ENCODE measurements at regions not wholly inside any gene's neighbourhood (a gene's known extent, or its start where the extent isn't known, plus 50 kb on each side); places are given as distances from the start of the nearest gene placed in this dataset.
"Not testable (repeated sequence)": the region's sequence is repeated elsewhere in the genome, so short reads cannot be mapped to it uniquely, and the experiment has no call there.

GRCh38 chr6:95865857-95866256, 149.9 kb upstream of the FUT9 start:
- TF ChIP-seq CTCF (IDR thresholded peaks at IDR 0.05; ENCODE audit: insufficient read depth, low read length, poor library complexity, severe bottlenecking), result no peak
- Histone ChIP-seq H3K4me3 (ENCODE audit: low read depth, low read length) (no peak overlapping the region), H3K27me3 (ENCODE audit: control insufficient read depth, insufficient read depth, low read length) (no peaks in the 10 kb centered on the region), H3K36me3 (ENCODE audit: control insufficient read depth, insufficient read depth, low read length) (no peaks in the 10 kb centered on the region)
- DNase-seq (ENCODE audit: low read depth), result no peak

- H3K4me3 ChIP-seq (ENCODE audit: low read depth, low read length), result no peak overlapping the region
- no peak for DNase-seq (ENCODE audit: low read depth)
- TF ChIP-seq CTCF (IDR thresholded peaks at IDR 0.05; ENCODE audit: insufficient read depth, low read length, poor library complexity, severe bottlenecking), result peak; percentile 52
- H3K27me3 ChIP-seq (ENCODE audit: control insufficient read depth, insufficient read depth, low read length), result no peaks in the 10 kb centered on the region
- no peaks in the 10 kb centered on the region for H3K36me3 ChIP-seq (ENCODE audit: control insufficient read depth, insufficient read depth, low read length)
Measured at GRCh38 chr6:95866732-95867131, 149.0 kb upstream of the FUT9 start.

- no peak for DNase-seq (ENCODE audit: low read depth)
- no peak overlapping the region for H3K4me3 ChIP-seq (ENCODE audit: low read depth, low read length)
- no peak for TF ChIP-seq CTCF (IDR thresholded peaks at IDR 0.05; ENCODE audit: insufficient read depth, low read length, poor library complexity, severe bottlenecking)
- H3K27me3 ChIP-seq (ENCODE audit: control insufficient read depth, insufficient read depth, low read length), result no peaks in the 10 kb centered on the region
- no peaks in the 10 kb centered on the region for H3K36me3 ChIP-seq (ENCODE audit: control insufficient read depth, insufficient read depth, low read length)
Measured at GRCh38 chr6:95867205-95867604, 148.6 kb upstream of the FUT9 start.

GRCh38 chr6:95877480-95877879, 138.3 kb upstream of the FUT9 start:
- TF ChIP-seq CTCF (IDR thresholded peaks at IDR 0.05; ENCODE audit: insufficient read depth, low read length, poor library complexity, severe bottlenecking), result no peak
- H3K36me3 ChIP-seq (ENCODE audit: control insufficient read depth, insufficient read depth, low read length), result no peaks in the 10 kb centered on the region
- no peaks in the 10 kb centered on the region for H3K27me3 ChIP-seq (ENCODE audit: control insufficient read depth, insufficient read depth, low read length)
- no peak overlapping the region for H3K4me3 ChIP-seq (ENCODE audit: low read depth, low read length)
- DNase-seq (ENCODE audit: low read depth), result no peak

- no peaks in the 10 kb centered on the region for H3K36me3 ChIP-seq (ENCODE audit: control insufficient read depth, insufficient read depth, low read length)
- no peak for TF ChIP-seq CTCF (IDR thresholded peaks at IDR 0.05; ENCODE audit: insufficient read depth, low read length, poor library complexity, severe bottlenecking)
- DNase-seq (ENCODE audit: low read depth), result no peak
- no peak overlapping the region for H3K4me3 ChIP-seq (ENCODE audit: low read depth, low read length)
- H3K27me3 ChIP-seq (ENCODE audit: control insufficient read depth, insufficient read depth, low read length), result no peaks in the 10 kb centered on the region
Measured at GRCh38 chr6:95879856-95880255, 135.9 kb upstream of the FUT9 start.

- Histone ChIP-seq H3K27me3 (ENCODE audit: control insufficient read depth, insufficient read depth, low read length) (no peaks in the 10 kb centered on the region), H3K4me3 (ENCODE audit: low read depth, low read length) (no peak overlapping the region), H3K36me3 (ENCODE audit: control insufficient read depth, insufficient read depth, low read length) (no peaks in the 10 kb centered on the region)
- DNase-seq (ENCODE audit: low read depth), result no peak
- TF ChIP-seq CTCF (IDR thresholded peaks at IDR 0.05; ENCODE audit: insufficient read depth, low read length, poor library complexity, severe bottlenecking), result no peak
Measured at GRCh38 chr6:95882371-95882770, 133.4 kb upstream of the FUT9 start.

GRCh38 chr6:95888711-95889110, 127.1 kb upstream of the FUT9 start:
- not testable (repeated sequence) for H3K36me3 ChIP-seq (ENCODE audit: control insufficient read depth, insufficient read depth, low read length); H3K27me3 ChIP-seq (ENCODE audit: control insufficient read depth, insufficient read depth, low read length); H3K4me3 ChIP-seq (ENCODE audit: low read depth, low read length); DNase-seq (ENCODE audit: low read depth)

Data from kidney epithelial cell (primary cell).